GM19025 (cell line): ENCODE measurements at regions not wholly inside any gene's neighbourhood (a gene's known extent, or its start where the extent isn't known, plus 50 kb on each side); places are given as distances from the start of the nearest gene placed in this dataset.
"Not testable (repeated sequence)": the region's sequence is repeated elsewhere in the genome, so short reads cannot be mapped to it uniquely, and the experiment has no call there.

Experiments
- ATAC-seq: cut with Tn5 transposase; IDR thresholded peaks from one replicate; pipeline ENCODE4 v1.9.1; 2021; ENCODE audit warnings: mild to moderate bottlenecking, low read depth, moderate library complexity; ENCODE audit not compliant: unreplicated experiment

DNA sequence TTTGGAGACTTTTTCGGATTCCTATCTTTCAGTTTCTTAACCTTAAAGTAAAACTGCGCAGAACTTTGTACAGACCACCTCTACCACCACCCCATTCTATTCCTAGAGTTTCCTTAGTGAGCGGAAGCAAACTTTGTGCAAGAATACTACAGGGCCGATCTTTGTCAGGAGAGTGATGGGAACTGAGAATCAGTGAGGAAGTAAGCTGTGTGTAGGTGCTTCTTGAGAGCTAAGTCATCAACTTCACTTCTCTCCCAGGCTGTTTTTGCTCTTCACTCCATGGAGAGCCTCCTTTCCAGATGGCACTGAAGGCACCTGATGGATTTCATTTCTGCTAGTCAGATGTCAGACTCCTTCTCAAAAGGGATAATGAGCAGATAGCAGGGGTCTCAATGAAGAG, 127.3 kb downstream of the SPATA31D1 start:
- ATAC-seq: no peak

DNA sequence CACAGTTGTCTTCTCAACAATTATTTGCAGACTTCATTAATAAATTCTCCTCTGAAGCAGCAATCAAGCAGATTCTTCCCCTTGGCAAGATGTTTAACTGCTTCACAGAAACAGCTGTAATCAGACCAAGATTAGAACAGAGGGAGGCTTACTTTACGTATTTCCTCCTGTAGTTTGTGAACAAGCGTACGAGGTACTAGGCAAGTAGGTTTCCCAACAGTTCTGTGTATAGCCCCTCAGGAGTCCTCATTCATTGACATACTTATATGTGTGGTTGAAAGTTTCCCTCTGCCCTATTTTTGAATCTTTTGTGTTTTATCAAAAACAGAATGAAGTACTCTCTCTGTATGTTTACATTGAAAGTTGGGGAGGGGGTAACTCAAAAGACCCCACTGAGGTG, 128.0 kb downstream of the SPATA31D1 start:
- ATAC-seq: no peak

DNA sequence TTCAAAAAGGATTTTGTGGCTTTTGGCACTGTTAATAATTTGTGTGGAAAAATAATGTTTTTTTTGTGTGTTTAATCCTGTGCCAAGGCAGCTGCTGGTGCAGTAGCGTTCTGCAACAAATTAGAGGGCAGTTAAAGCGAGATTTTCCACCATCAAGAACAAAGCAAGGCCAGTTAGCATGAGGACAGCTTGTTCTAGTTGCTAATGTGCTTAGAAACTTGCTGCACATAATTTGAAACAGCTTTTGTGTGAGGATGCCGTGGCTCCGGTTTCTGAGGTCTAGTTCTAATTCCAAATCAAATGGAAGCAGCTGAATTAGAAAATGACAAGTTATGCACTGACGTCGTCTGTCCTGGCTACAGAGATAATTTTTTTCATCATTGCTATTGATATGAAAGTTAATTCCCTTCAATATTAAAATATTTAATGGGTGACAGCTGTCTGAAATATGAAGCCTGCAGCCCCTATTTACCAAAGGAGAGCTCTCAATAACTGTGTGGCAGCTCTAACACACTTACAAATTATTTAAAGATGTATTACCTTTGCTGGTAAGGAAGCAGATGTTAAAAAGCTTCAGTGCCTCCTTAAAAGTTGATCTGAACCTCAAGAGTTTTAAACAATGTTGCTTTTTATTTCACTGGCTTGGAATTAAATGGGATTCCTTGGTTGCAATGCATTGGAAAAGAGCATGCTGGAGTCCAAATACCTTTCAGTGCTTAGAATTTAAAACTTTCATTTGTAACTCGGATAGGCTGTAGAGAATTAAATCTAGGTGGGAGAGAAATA, 128.6 kb downstream of the SPATA31D1 start:
- ATAC-seq: no peak

DNA sequence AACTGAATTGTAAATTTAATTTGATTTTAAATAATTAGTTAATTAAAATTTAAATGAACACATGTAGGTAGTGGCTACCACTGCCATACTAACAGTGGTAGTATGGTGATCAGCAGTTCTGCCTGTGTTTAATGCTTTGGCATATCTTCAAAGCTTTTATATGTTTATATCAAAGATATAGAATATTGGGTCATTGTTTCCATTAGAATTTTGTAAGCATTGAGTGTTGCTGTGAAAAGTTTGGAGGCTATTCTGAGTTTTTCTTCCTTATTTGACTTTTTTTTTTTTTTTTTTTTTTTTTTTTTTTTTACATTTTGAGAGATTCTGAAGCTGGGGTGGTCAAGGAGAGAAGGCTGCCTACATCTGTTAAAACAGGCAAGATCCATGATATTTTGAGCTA, 134.2 kb downstream of the SPATA31D1 start:
- no peak for ATAC-seq

DNA sequence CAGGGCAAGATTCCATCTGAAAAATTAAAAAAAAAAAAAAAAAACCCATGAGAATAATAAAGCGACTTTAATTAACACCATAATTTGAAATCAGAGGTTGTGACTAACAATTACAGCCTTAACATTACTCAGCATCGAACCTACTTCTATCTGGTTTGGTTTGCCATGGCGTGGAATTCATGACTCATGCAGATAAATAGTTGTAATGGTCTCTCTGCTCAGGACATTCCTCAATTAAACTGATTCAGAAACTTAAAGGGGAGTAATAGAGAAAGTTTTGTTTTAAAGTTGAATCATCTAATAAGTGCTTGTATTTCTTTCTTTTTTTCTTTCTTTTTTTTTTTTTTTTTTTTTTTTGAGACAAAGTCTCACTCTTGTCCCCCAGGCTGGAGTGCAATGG, 135.5 kb downstream of the SPATA31D1 start:
- no peak for ATAC-seq

DNA sequence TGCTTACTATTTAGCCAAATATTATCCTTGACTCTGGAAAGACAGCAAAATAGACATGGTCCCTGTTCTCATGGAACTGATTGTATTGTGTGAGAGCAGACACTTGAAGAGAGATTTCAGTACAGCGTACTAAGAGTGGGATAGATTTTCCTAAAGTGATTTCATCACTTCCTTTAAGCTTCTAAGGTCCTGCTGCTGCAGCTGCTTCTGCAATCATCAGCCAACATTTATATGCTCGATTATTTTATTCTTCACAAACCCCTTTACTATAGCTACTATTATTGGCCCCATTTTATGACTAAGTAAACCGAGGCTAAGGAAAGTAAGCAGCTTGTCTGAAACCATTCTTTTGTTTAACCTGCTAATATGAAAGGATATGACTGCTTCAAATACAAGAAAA, 137.7 kb downstream of the SPATA31D1 start:
- ATAC-seq: no peak

DNA sequence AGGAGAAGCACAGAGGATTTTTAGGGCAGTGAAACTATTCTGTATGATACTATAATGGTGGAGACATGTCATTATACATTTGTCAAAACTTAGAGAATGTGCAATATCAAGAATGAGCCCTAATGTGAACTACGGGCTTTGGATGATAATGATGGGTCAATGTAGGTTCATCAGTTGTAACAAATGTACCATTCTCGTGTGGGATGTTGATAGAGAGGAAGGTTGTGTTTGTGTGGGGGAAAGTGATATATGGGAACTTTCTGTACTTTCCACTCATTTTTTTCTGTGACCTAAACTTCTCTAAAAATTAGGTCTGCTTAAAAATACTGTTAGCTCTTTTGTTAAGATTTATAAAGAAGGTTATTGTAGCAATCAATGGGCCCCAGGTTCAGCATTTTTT, 138.9 kb downstream of the SPATA31D1 start:
- ATAC-seq: no peak

DNA sequence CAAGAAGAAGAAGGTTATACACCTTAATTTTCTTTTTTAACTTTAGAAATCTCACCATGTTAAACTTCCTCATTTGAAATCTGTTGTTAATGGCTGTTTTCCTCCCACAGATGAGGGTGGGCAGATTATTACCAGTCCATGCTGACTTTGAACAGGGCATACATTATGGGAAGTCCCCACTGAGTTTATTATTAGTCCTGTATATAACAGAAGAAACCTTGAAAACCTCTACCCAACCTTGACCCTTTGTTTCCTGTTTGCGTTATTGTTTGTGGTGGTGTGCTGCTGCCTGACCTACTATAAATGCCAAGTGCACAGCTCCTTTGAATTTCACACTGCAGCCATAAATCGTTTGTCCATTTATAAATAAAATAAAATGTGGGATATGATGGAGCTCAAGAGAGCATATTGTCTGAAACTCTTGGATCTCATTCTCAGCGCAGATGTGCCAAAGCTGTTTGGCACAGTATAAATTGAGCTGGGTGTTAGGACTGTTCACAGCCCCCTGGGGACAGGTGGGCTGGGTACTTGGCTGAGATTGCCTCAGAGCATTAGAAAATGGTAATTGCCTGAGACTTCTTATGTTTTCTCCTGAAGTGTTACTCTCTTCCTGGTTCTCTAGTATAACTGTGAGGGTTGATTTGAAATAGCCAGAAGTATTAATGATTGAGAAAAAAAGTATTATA, 139.6 kb downstream of the SPATA31D1 start:
- ATAC-seq: peak; percentile 75

DNA sequence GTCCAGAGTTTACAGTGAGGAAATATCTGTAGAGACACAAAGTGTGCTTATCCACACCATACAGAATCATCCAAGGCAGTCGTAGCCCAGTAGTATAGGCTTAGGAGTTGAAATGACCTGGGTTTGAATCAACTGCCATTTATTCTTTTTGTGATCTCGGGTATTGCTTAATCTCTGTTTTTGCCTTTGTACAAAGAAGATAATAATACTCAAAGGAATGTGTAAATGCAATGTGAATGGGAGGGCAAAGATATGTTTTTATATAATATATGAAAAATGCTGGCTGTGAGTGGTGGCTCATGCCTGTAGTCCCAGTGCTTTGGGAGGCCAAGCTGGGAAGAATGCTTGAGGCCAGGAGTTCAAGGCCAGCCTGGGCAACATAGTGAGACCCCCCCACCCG, 141.1 kb downstream of the SPATA31D1 start:
- ATAC-seq: no peak

DNA sequence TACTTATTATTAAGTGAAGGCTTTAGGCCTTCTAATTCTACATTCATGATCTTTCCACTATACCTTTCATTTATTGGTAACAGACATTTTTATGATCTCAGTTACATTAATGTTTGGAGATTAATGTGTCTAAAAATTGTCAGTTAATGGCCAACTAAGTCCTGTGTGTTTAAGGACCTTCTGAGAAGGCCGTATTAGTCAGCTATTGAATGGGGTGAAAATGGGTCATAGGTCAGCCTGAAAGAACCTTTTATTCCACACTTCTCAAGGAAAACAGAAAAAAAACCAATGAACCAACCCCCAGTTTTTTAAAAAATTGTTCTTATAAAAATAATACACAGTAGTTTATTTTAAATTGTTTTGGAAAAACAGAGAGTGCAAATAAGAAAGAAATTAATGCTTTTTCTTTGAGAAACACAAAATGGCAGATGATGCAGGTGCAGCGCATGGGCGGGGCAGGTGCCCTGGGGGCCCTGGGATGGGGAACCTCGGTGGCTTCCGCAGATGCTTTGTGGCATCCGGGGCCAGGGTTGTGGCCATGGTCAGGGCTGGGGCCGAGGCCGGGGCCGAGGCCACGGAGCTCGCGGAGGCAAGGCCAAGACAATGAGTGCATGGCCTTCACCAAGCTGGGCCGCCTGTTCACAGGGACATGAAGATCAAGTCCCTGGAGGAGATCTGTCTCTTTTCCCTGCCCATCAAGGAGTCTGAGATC, 141.9 kb downstream of the SPATA31D1 start:
- no peak for ATAC-seq

DNA sequence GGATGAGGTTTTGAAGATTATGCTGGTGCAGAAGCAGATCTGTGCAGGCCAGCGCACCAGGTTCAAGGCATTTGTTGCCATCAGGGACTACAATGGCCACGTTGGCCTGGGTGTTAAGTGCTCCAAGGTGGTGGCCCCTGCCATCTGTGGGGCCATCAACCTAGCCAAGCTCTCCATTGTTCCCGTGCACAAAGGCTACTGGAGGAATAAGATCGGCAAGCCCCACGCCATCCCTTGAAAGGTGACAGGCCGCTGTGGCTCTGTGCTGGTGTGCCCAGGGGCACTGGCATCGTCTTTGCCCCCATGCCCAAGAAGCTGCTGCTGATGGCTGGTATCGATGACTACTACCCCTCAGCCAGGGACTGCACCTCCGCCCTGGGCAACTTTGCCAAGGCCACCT, 142.5 kb downstream of the SPATA31D1 start:
- no peak for ATAC-seq

DNA sequence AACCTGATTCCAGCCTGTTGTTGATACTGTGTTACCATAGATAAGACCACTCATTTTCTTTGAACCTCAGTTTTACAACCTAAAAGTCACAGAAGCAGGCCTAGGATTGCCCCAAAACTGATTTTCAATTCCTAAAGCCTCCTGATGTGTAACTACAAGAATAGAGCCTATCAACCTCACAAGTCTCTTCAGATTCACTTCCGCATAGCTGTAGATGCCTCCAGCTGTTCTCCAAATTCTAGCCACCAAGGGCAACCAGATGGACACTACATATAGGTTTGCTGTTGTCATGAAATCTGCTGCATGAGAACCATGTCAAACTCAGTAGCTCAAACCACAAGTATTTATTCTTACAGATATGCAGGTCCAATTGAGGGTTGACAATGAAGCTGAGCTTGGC, 143.5 kb downstream of the SPATA31D1 start:
- ATAC-seq: no peak

DNA sequence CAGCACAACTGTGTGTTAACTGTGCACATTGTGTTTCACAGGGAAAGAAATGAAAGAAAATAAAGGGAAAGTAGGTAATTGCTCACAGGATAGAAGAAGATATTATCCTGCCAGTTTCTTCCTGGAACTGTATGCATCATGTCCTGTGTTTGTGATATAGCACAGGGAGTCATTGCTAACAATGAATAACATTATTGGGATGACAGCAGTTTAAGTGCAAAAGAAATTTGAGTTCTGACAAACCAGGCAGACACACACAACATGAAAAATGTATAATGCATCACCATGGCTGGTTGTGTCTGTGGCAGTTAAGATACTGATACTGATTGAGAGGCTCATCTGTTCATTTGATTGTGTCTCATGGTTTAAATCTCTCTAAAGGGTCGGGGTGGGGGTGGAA, 145.4 kb downstream of the SPATA31D1 start:
- ATAC-seq: no peak

DNA sequence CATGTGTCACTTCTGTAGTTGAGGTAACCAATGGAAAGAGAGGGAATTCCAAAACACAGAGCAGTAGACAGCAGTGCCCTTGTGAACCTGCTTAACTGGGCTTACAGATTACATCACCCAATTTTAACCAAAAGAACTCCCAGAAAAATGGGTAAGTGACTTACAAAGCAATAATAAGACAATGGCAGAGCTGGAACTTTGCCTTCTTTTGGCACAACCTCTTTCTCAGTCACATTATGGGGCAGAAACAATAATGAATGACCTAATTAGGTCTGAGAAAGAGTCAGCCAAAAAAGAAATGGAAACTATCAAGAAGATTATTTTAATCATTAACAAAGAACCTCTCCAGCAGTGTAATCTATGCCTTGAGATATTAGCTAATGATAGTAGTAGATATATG, 146.5 kb downstream of the SPATA31D1 start:
- no peak for ATAC-seq

DNA sequence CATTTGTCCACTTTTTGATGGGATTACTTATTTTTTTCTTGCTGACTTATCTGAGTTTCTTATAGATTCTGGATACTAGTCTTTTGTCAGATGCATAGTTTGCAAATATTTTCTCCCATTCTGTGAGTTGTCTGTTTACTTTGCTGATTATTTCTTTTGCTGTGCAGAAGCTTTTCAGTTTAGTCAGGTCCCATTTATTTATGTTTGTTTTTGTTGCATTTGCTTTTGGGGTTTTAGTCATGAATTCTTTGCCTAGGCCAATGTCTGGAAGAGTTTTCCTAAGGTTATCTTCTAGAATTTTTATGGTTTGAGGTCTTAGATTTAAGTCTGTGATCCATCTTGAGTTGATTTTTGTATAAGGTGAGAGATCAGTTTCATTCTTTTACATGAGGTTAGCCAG, 149.5 kb downstream of the SPATA31D1 start:
- ATAC-seq: not testable (repeated sequence)

DNA sequence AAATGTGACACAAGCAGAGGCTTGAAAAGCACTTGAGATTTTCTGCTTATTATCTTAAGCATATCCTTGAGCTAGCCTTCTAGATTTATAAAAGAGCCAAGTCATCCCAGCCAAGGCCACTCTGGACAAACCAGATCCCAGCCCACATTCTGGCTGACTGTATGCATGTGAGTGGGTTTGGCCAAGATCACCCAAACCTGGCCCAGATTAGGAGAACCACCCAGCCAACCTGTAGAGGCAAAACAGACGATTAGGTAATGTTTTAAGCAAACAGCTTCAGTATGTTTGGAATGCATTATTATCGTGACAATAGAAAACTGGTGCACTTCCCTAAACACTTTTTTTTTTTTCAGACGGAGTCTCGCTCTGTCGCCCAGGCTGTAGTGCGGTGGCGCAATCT, 151.9 kb downstream of the SPATA31D1 start:
- no peak for ATAC-seq

DNA sequence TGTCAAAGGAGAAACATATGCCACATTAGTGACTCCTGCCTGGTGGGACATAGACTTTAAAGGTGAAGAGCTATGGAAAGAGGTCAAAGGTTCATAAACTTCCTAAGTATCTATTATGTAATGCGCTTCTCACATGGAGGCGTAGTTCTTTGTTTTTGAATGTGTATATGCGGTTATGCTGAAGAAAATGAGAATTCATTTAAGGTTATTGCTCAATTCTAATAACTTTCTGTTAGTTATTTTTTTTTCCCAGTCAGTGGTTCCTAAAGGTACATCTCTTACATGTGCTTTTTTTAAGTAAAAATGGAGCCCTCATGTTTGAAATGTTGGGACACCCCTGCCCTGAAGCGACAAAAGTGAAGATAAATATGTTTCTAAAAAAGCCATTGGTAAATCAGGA, 156.2 kb downstream of the SPATA31D1 start:
- ATAC-seq: no peak

DNA sequence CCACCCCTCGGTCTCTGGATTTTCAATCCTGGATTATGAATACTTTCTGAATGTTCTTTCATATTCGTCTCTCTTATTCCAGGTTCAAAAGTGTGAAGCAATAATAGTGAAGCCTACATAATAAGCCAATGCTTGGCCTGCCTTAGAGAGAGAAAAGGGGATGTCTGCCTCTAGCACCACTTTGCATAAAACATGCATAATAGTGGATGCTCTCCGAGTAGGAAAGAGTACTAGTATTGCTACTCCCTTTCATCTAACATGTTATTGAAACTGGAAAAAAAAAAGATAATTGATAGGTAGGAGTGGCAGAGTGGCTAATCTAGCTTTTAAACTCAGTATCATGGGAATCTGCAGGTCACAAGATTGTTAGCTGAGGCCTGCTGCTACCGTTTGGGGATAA, 158.1 kb downstream of the SPATA31D1 start:
- no peak for ATAC-seq

DNA sequence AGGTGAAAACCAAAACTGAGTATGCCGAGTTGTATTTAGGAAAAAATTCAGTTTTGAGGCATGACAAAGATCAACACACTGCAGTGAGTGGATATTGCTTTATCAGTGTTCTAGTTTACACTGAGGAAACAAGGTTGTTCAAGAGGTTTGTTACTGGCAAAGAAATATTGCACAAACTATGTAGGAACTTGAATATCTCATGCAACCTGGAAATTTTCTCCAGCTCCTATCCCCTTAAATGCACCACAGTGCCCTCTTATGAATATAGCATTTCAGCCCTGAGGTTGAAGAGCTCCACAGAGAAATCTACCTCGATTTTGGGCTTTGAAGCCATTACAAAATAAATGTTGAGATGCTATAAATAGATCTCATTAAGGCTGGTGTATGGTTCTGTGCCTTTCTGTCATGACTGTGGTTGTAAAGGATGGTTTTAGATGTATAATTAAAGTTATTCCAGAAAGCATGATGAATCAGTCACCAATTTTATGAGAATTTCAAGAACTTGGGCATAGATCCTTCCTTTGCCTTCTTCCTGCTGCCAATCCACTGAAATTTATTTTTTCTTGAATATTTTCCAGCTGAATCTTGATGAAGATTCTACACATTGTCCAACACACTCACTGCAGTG, 159.3 kb downstream of the SPATA31D1 start:
- no peak for ATAC-seq

DNA sequence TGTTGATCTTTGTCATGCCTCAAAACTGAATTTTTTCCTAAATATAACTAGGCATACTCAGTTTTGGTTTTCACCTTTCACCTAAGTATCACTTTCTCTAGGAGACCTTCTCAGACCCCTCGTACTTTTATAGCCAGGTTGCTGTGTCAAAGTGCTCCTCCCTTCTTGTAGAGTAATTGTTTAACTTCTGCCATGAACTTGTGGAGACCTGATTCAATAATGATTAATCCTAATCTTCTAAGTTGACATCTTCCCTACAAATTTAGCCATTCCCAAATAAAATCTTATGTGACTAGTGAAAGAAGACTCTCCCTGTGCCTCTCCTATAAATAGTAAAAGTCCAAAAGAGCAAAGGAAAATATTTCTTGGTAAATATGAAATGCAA, 159.8 kb downstream of the SPATA31D1 start:
- ATAC-seq: no peak

DNA sequence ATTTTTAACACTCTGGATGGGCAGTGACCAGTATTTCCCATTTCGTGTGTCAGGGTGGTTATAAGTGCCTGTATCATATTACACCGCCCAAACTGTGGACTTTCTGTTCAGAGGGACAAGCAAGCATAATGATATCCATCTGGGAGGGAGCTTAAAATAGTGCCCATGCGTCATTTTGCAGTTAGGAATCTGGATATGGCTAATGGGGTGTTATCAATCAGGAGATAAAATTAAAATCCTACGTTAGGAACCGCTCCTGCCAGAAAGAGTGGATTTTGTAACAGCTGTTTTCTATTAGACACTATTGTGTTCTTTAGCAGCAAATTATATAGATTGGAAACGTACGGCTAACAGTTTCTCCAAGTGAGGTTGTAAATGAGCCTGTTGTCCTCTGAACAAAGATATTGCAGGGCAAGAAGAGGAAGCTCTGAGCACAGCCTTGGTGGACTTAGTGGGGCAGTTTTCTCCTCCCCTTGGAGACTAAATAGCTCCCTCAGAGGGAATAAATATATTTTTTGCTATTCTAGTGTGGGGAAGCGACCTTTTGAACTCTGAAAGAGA, 160.4 kb downstream of the SPATA31D1 start:
- no peak for ATAC-seq
